ENCODE measurements at regions not wholly inside any gene's neighbourhood (a gene's known extent, or its start where the extent isn't known, plus 50 kb on each side); places are given as distances from the start of the nearest gene placed in this dataset.

GRCh38 chr4:126533146-126533805 is 1099.5 kb upstream of the INTU start:
- POLR2A ChIA-PET, result no interaction called here
- no CpG with 5 or more reads among the region's 5 CpGs for WGBS (ENCODE audit: insufficient coverage)
- no peaks in the 10 kb centered on the region for H3K27me3 Mint-ChIP-seq
- CTCF ChIA-PET, result no interaction called here
- DNase-seq, result no peak
- H3K27ac Mint-ChIP-seq, result no peak overlapping the region
- Histone ChIP-seq H3K9ac (ENCODE audit: low read length) (no peak overlapping the region), H3K9me3 (ENCODE audit: control extremely low read depth in 1 of 3, control insufficient read depth in 2 of 3, insufficient read depth in 1 of 3, low read length in 2 of 3) (peaks cover 0 to 4% (median 0%) of the 10 kb centered on the region in 3 donors), H3K27ac (ENCODE audit: low read length in 2 of 2) (no peak overlapping the region), H3K36me3 (replicated peaks in 1 of 2; ENCODE audit: control extremely low read depth in 1 of 2, control insufficient read depth in 1 of 2, extremely low read depth in 1 of 2, insufficient read depth in 2 of 2, low read length in 1 of 2) (no peaks in the 10 kb centered on the region), H3K4me2 (replicated peaks; ENCODE audit: low read depth, low read length, poor library complexity, severe bottlenecking) (no peak overlapping the region), H3K4me1 (ENCODE audit: control insufficient read depth in 2 of 2, insufficient read depth in 2 of 2, low read length in 2 of 2) (no peaks in the 10 kb centered on the region), H3K79me2 (ENCODE audit: control insufficient read depth, insufficient read depth, low read length) (no peaks in the 10 kb centered on the region), H3K4me3 (ENCODE audit: control extremely low read depth in 1 of 5, extremely low read depth in 1 of 5, insufficient read depth in 1 of 5, low read depth in 2 of 5, low read length in 4 of 5) (no peak overlapping the region), H2AFZ (ENCODE audit: insufficient read depth, low read depth, low read length, poor library complexity, severe bottlenecking) (no peak overlapping the region), H4K20me1 (ENCODE audit: control insufficient read depth, insufficient read depth, low read length, poor library complexity, severe bottlenecking) (no peaks in the 10 kb centered on the region), H3K27me3 (replicated peaks in 1 of 4; ENCODE audit: control extremely low read depth in 1 of 4, control insufficient read depth in 3 of 4, insufficient read depth in 4 of 4, low read length in 3 of 4) (no peaks in the 10 kb centered on the region)
- peaks cover 6% of the 10 kb centered on the region for H3K9me3 Mint-ChIP-seq (ENCODE audit: insufficient read depth)
- no peaks in the 10 kb centered on the region for H3K4me1 Mint-ChIP-seq
- TF ChIP-seq, protein P1, sequence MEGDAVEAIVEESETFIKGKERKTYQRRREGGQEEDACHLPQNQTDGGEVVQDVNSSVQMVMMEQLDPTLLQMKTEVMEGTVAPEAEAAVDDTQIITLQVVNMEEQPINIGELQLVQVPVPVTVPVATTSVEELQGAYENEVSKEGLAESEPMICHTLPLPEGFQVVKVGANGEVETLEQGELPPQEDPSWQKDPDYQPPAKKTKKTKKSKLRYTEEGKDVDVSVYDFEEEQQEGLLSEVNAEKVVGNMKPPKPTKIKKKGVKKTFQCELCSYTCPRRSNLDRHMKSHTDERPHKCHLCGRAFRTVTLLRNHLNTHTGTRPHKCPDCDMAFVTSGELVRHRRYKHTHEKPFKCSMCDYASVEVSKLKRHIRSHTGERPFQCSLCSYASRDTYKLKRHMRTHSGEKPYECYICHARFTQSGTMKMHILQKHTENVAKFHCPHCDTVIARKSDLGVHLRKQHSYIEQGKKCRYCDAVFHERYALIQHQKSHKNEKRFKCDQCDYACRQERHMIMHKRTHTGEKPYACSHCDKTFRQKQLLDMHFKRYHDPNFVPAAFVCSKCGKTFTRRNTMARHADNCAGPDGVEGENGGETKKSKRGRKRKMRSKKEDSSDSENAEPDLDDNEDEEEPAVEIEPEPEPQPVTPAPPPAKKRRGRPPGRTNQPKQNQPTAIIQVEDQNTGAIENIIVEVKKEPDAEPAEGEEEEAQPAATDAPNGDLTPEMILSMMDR (IDR thresholded peaks at IDR 0.05), result no peak
- TF ChIP-seq EZH2 (IDR thresholded peaks at IDR 0.05; ENCODE audit: borderline replicate concordance, insufficient read depth, low read depth, low read length, poor library complexity, severe bottlenecking), result no peak
- no peak overlapping the region for H3K4me3 Mint-ChIP-seq
- intact Hi-C loops (cut with micrococcal nuclease), result no loop called here
- no peak for ATAC-seq (ENCODE audit: low read depth)

- H3K79me2 ChIP-seq (ENCODE audit: control insufficient read depth, insufficient read depth, low read length), result no peaks in the 10 kb centered on the region
- no peak overlapping the region for H3K4me3 Mint-ChIP-seq
- H3K36me3 ChIP-seq (replicated peaks in 1 of 2; ENCODE audit: control extremely low read depth in 1 of 2, control insufficient read depth in 1 of 2, extremely low read depth in 1 of 2, insufficient read depth in 2 of 2, low read length in 1 of 2), result no peaks in the 10 kb centered on the region
- no peak overlapping the region for H3K9ac ChIP-seq (ENCODE audit: low read length)
- CTCF ChIA-PET, result no interaction called here
- intact Hi-C loops (cut with micrococcal nuclease), result no loop called here
- no peaks in the 10 kb centered on the region for H3K27me3 Mint-ChIP-seq
- no peaks in the 10 kb centered on the region for H4K20me1 ChIP-seq (ENCODE audit: control insufficient read depth, insufficient read depth, low read length, poor library complexity, severe bottlenecking)
- no peak overlapping the region for H2AFZ ChIP-seq (ENCODE audit: insufficient read depth, low read depth, low read length, poor library complexity, severe bottlenecking)
- no peaks in the 10 kb centered on the region for H3K27me3 ChIP-seq (replicated peaks in 1 of 4; ENCODE audit: control extremely low read depth in 1 of 4, control insufficient read depth in 3 of 4, insufficient read depth in 4 of 4, low read length in 3 of 4)
- ATAC-seq (ENCODE audit: low read depth) (no peak), DNase-seq (no peak)
- POLR2A ChIA-PET, result no interaction called here
- no peak overlapping the region for H3K27ac ChIP-seq (ENCODE audit: low read length in 2 of 2)
- H3K4me2 ChIP-seq (replicated peaks; ENCODE audit: low read depth, low read length, poor library complexity, severe bottlenecking), result no peak overlapping the region
- H3K4me1 ChIP-seq (ENCODE audit: control insufficient read depth in 2 of 2, insufficient read depth in 2 of 2, low read length in 2 of 2), result no peaks in the 10 kb centered on the region
- H3K27ac Mint-ChIP-seq, result no peak overlapping the region
- no peaks in the 10 kb centered on the region for H3K9me3 Mint-ChIP-seq (ENCODE audit: insufficient read depth)
- H3K4me3 ChIP-seq (ENCODE audit: control extremely low read depth in 1 of 5, extremely low read depth in 1 of 5, insufficient read depth in 1 of 5, low read depth in 2 of 5, low read length in 4 of 5), result no peak overlapping the region
- no peaks in the 10 kb centered on the region for H3K4me1 Mint-ChIP-seq
- H3K9me3 ChIP-seq (ENCODE audit: control extremely low read depth in 1 of 3, control insufficient read depth in 2 of 3, insufficient read depth in 1 of 3, low read length in 2 of 3), result peaks cover 0 to 4% (median 0%) of the 10 kb centered on the region in 3 donors
- WGBS (ENCODE audit: insufficient coverage), result 83% methylated on average over 1 of the region's 3 CpGs
- TF ChIP-seq, protein P1 (IDR thresholded peaks at IDR 0.05), result no peak
- no peak for TF ChIP-seq EZH2 (IDR thresholded peaks at IDR 0.05; ENCODE audit: borderline replicate concordance, insufficient read depth, low read depth, low read length, poor library complexity, severe bottlenecking)
Observed at GRCh38 chr4:126539771-126540170, 1093.0 kb upstream of the INTU start.

Data from B cell (primary cell).